Endothelial cell of umbilical vein (primary cell): ENCODE measurements at regions not wholly inside any gene's neighbourhood (a gene's known extent, or its start where the extent isn't known, plus 50 kb on each side); places are given as distances from the start of the nearest gene placed in this dataset.

Source experiments
- EZH2 ChIP-seq: IDR thresholded peaks from 2 replicates; pipeline ENCODE4 v1.6.1; 2012; ENCODE audit warnings: borderline replicate concordance, low read depth, mild to moderate bottlenecking, moderate library complexity, low read length, inconsistent platforms; ENCODE audit not compliant: severe bottlenecking
- FOS ChIP-seq: IDR thresholded peaks from 2 replicates; pipeline ENCODE4 v1.6.1; 2011; ENCODE audit warnings: mild to moderate bottlenecking, low read length, moderate library complexity, borderline replicate concordance; ENCODE audit not compliant: insufficient read depth
- MYC ChIP-seq: IDR thresholded peaks from one replicate; pipeline ENCODE4 v1.6.1; 2011; ENCODE audit warnings: mild to moderate bottlenecking, low read depth, low read length
- POLR2A ChIP-seq: IDR thresholded peaks from 2 replicates; pipeline ENCODE4 v1.6.1; 2012; ENCODE audit warnings: low read depth, mild to moderate bottlenecking, control low read depth, low read length
- POLR2AphosphoS5 ChIP-seq: IDR thresholded peaks from 2 replicates; pipeline ENCODE4 v1.6.1; 2012; ENCODE audit warnings: low read depth, mild to moderate bottlenecking, control low read depth, low read length, moderate library complexity; ENCODE audit not compliant: insufficient read depth
- TF ChIP-seq, protein P1 (sequence below), 2 donors: IDR thresholded peaks; 1 replicate in 1 of 2; 2 replicates in 1 of 2; pipeline ENCODE4 v1.5.1; 2011; ENCODE audit warnings: low read length in 2 of 2, mild to moderate bottlenecking in 2 of 2, moderate library complexity in 2 of 2, control low read depth in 1 of 2, inconsistent platforms in 1 of 2, low read depth in 1 of 2; ENCODE audit not compliant: insufficient read depth in 1 of 2; ENCODE audit errors: extremely low read depth in 1 of 2
- TF ChIP-seq, protein P2 (sequence below): IDR thresholded peaks from 2 replicates; pipeline ENCODE4 v1.6.1; 2011; ENCODE audit not compliant: insufficient read depth, insufficient read length

DNA sequence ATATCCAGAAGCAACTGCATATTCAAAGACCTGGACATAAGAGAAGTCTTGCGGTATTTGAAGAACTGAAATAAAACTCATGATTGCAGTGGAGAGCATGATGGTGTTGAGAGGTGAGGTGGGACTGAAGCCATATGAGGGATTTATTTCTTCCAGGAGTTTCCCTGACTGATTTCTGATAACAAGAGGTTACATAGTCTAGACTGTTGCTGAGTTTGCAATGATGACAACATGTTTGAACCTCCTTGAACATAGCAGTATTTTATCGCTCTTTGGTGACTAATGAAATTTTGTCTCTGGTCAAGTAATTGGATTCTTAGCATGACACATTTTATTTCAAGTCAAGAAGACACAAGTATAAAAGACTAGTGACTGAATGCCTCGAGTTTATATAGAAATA, 61.8 kb downstream of the ACTBL2 start:
- TF ChIP-seq, protein P1, sequence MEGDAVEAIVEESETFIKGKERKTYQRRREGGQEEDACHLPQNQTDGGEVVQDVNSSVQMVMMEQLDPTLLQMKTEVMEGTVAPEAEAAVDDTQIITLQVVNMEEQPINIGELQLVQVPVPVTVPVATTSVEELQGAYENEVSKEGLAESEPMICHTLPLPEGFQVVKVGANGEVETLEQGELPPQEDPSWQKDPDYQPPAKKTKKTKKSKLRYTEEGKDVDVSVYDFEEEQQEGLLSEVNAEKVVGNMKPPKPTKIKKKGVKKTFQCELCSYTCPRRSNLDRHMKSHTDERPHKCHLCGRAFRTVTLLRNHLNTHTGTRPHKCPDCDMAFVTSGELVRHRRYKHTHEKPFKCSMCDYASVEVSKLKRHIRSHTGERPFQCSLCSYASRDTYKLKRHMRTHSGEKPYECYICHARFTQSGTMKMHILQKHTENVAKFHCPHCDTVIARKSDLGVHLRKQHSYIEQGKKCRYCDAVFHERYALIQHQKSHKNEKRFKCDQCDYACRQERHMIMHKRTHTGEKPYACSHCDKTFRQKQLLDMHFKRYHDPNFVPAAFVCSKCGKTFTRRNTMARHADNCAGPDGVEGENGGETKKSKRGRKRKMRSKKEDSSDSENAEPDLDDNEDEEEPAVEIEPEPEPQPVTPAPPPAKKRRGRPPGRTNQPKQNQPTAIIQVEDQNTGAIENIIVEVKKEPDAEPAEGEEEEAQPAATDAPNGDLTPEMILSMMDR (IDR thresholded peaks at IDR 0.05; ENCODE audit: extremely low read depth in 1 of 2, insufficient read depth in 1 of 2, low read depth in 1 of 2, low read length in 2 of 2), result no peak
- TF ChIP-seq POLR2A (no peak), EZH2 (no peak), POLR2AphosphoS5 (no peak), MYC (no peak), FOS (no peak)
- TF ChIP-seq, protein P2, sequence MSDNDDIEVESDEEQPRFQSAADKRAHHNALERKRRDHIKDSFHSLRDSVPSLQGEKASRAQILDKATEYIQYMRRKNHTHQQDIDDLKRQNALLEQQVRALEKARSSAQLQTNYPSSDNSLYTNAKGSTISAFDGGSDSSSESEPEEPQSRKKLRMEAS, result no peak
